Hepatocyte (in vitro differentiated cells): ENCODE measurements at regions not wholly inside any gene's neighbourhood (a gene's known extent, or its start where the extent isn't known, plus 50 kb on each side); places are given as distances from the start of the nearest gene placed in this dataset.

Experiments used
- DNase-seq: peaks from one replicate; pipeline ENCODE4 v3.0.0-alpha.2; 2016; ENCODE audit warnings: low spot score
- H2AFZ ChIP-seq: fragments of 200-600 bp; sonication (generic); 2 replicates; pipeline ENCODE4 v1.6.0; 2016; ENCODE audit warnings: antibody characterized with exemption, mild to moderate bottlenecking
- H3K27ac ChIP-seq: fragments of 200-600 bp; sonication (generic); 2 replicates; pipeline ENCODE4 v1.5.1; 2016; ENCODE audit warnings: mild to moderate bottlenecking
- H3K27me3 ChIP-seq: fragments of 200-600 bp; sonication (generic); 2 replicates; pipeline ENCODE4 v1.6.1; 2016
- H3K36me3 ChIP-seq: fragments of 200-600 bp; sonication (generic); replicated peaks from 2 replicates; pipeline ENCODE4 v1.5.1; 2016; ENCODE audit warnings: low read depth; ENCODE audit not compliant: insufficient read depth
- H3K4me1 ChIP-seq: fragments of 200-600 bp; sonication (generic); 2 replicates; pipeline ENCODE4 v1.5.1; 2016; ENCODE audit warnings: mild to moderate bottlenecking, moderate library complexity; ENCODE audit not compliant: insufficient read depth
- H3K4me2 ChIP-seq: fragments of 200-600 bp; sonication (generic); 2 replicates; pipeline ENCODE4 v1.6.0; 2016
- H3K4me3 ChIP-seq: fragments of 200-600 bp; sonication (generic); 2 replicates; pipeline ENCODE4 v1.5.1; 2016; ENCODE audit warnings: mild to moderate bottlenecking
- H3K79me2 ChIP-seq: fragments of 200-600 bp; sonication (generic); 2 replicates; pipeline ENCODE4 v1.6.0; 2017; ENCODE audit warnings: mild to moderate bottlenecking
- H3K9me2 ChIP-seq: fragments of 200-600 bp; sonication (generic); replicated peaks from 2 replicates; pipeline ENCODE4 v1.6.0; 2017; ENCODE audit warnings: mild to moderate bottlenecking; ENCODE audit not compliant: insufficient read depth
- H3K9me3 ChIP-seq: fragments of 200-600 bp; sonication (generic); 2 replicates; pipeline ENCODE4 v1.5.1; 2016; ENCODE audit warnings: low read depth, mild to moderate bottlenecking
- H4K20me1 ChIP-seq: fragments of 200-600 bp; sonication (generic); 2 replicates; pipeline ENCODE4 v1.6.0; 2016; ENCODE audit warnings: mild to moderate bottlenecking; ENCODE audit not compliant: insufficient read depth, poor library complexity, severe bottlenecking
- EZH2 ChIP-seq: fragments of 200-600 bp; sonication (generic); IDR thresholded peaks from 2 replicates; pipeline ENCODE4 v1.6.1; 2016; ENCODE audit warnings: antibody characterized with exemption, mild to moderate bottlenecking, borderline replicate concordance
- EZH2phosphoT487 ChIP-seq: fragments of 200-600 bp; sonication (generic); IDR thresholded peaks from one replicate; pipeline ENCODE4 v1.6.1; 2018; ENCODE audit warnings: antibody characterized with exemption, mild to moderate bottlenecking, low read depth, moderate library complexity; ENCODE audit not compliant: unreplicated experiment, severe bottlenecking
- WGBS: methylation state at CpG from one replicate; pipeline ENCODE4 v1.1.6; 2016; ENCODE audit warnings: low lambda C conversion rate; ENCODE audit errors: missing lambda C conversion rate; 5-methylcytosine and 5-hydroxymethylcytosine counted together
- TF ChIP-seq, protein P1 (sequence below): fragments of 200-600 bp; sonication (generic); IDR thresholded peaks from 2 replicates; pipeline ENCODE4 v1.5.1; 2016; ENCODE audit warnings: antibody characterized with exemption, mild to moderate bottlenecking; ENCODE audit not compliant: poor library complexity

DNA sequence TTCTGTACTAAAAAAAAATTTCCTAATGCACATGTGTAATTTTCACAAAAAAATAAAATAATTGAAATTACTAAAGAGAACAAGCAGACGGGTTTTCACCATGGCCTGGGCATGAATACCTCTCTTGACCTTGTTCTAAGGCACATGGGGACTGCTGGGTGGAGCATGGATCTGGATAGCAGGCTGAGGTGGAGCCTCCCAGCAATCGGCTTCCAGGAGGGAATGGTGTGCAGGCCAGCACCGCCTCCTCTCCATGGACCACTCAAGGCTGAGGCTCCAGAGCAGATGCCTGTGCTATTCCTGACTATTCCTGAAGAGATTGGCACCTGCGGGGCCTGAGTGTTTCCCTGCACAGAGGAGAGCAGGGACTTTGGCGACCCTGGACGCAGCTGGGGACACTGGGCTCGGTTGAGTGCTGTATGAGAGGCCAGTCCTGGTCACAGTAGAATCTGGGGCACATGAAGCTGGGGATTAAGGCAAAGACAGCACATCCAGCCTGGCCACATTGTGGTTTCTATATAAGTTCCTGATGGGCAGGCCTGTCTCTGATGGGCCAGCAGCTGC, 963.6 kb downstream of the BRD1 start:
- Histone ChIP-seq H3K4me1 (no peaks in the 10 kb centered on the region), H3K9me2 (no peaks in the 10 kb centered on the region), H3K9me3 (no peaks in the 10 kb centered on the region), H3K4me3 (no peak overlapping the region), H4K20me1 (no peaks in the 10 kb centered on the region), H3K79me2 (no peaks in the 10 kb centered on the region), H3K27ac (no peak overlapping the region), H3K4me2 (no peak overlapping the region), H3K27me3 (no peaks in the 10 kb centered on the region), H2AFZ (no peak overlapping the region), H3K36me3 (no peaks in the 10 kb centered on the region)
- TF ChIP-seq, protein P1, sequence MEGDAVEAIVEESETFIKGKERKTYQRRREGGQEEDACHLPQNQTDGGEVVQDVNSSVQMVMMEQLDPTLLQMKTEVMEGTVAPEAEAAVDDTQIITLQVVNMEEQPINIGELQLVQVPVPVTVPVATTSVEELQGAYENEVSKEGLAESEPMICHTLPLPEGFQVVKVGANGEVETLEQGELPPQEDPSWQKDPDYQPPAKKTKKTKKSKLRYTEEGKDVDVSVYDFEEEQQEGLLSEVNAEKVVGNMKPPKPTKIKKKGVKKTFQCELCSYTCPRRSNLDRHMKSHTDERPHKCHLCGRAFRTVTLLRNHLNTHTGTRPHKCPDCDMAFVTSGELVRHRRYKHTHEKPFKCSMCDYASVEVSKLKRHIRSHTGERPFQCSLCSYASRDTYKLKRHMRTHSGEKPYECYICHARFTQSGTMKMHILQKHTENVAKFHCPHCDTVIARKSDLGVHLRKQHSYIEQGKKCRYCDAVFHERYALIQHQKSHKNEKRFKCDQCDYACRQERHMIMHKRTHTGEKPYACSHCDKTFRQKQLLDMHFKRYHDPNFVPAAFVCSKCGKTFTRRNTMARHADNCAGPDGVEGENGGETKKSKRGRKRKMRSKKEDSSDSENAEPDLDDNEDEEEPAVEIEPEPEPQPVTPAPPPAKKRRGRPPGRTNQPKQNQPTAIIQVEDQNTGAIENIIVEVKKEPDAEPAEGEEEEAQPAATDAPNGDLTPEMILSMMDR = no peak
- no peak for TF ChIP-seq EZH2
- no peak for TF ChIP-seq EZH2phosphoT487
- no peak for DNase-seq
- WGBS = 91% methylated on average over 7 of the region's 7 CpGs

DNA sequence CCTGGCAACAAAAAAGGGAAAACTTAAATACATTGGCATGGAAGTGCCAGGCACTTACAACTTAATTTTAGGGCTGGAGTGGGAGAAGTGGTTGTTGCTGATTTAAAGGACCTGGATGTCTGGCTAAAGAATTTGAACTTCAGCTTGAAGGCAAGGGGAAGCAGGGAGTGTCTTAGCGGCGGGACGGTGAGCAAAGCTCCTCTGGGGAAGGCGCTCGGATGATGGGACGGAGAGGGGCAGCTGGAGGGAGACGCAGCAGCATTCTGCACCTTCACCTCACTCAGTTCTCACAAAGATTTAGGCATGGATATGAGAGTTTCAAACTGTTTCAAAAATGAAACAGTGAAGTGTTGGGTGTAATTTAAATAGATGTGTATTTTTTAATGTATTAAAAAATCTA, 967.1 kb downstream of the BRD1 start:
- DNase-seq = no peak
- 84% methylated on average over 7 of the region's 7 CpGs for WGBS
- H3K4me2 ChIP-seq = no peak overlapping the region
- no peaks in the 10 kb centered on the region for H3K4me1 ChIP-seq
- H3K27me3 ChIP-seq = no peaks in the 10 kb centered on the region
- no peaks in the 10 kb centered on the region for H3K79me2 ChIP-seq
- H2AFZ ChIP-seq = no peak overlapping the region
- no peak overlapping the region for H3K27ac ChIP-seq
- H3K9me2 ChIP-seq = no peaks in the 10 kb centered on the region
- no peaks in the 10 kb centered on the region for H3K36me3 ChIP-seq
- TF ChIP-seq, protein P1 = no peak
- TF ChIP-seq EZH2 (no peak), EZH2phosphoT487 (no peak)
- H3K4me3 ChIP-seq = no peak overlapping the region
- H4K20me1 ChIP-seq = no peaks in the 10 kb centered on the region
- H3K9me3 ChIP-seq = no peaks in the 10 kb centered on the region

DNA sequence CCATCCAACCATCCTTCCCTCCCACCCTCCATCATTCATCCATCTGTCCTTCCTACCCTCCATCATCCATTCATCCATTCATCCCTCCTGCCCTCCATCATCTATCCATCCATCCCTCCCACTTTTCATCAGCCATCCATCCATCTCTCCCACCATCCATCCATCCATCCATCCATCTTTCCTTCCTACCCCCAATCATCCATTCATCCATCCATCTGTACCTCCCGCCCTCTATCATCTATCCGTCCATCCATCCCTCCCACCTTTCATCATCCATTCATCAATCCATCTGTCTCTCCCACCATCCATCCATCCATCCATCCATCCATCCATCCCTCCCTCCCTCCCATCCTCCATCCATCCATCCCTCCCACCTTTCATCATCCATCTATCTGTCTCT, 968.8 kb downstream of the BRD1 start:
- H2AFZ ChIP-seq = no peak overlapping the region
- no peak overlapping the region for H3K4me2 ChIP-seq
- TF ChIP-seq EZH2phosphoT487 (no peak), EZH2 (no peak)
- TF ChIP-seq, protein P1 = no peak
- WGBS = 100% methylated on average over 1 of the region's 2 CpGs
- H3K27me3 ChIP-seq = no peaks in the 10 kb centered on the region
- no peaks in the 10 kb centered on the region for H3K36me3 ChIP-seq
- no peak overlapping the region for H3K27ac ChIP-seq
- no peak for DNase-seq
- no peaks in the 10 kb centered on the region for H3K4me1 ChIP-seq
- no peaks in the 10 kb centered on the region for H3K79me2 ChIP-seq
- no peaks in the 10 kb centered on the region for H4K20me1 ChIP-seq
- no peaks in the 10 kb centered on the region for H3K9me3 ChIP-seq
- H3K9me2 ChIP-seq = no peaks in the 10 kb centered on the region
- H3K4me3 ChIP-seq = no peak overlapping the region

DNA sequence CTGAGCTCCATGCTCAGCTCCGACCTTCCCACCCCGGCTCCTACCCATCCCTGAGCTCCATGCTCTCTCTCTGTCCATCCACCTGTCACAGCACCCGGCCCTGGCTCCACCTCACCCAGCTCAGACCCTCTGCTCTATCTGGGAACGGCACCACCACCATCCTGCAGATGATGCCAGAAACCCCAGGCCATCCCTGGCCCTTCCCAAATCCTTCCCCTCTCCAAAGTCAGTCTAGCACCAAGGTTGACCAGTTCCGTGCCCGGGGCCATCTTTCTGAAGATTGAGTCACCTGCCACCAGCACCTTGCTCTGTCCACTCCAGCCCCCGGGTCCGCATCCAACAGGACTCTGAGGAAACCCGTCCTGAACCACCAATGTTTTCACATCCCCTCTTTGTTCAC, 969.6 kb downstream of the BRD1 start:
- Histone ChIP-seq H4K20me1 (no peaks in the 10 kb centered on the region), H3K27me3 (no peaks in the 10 kb centered on the region), H3K27ac (no peak overlapping the region), H3K36me3 (no peaks in the 10 kb centered on the region), H3K79me2 (no peaks in the 10 kb centered on the region), H3K9me2 (no peaks in the 10 kb centered on the region), H3K9me3 (no peaks in the 10 kb centered on the region), H2AFZ (no peak overlapping the region), H3K4me3 (no peak overlapping the region), H3K4me1 (no peaks in the 10 kb centered on the region), H3K4me2 (no peak overlapping the region)
- no peak for DNase-seq
- no peak for TF ChIP-seq EZH2
- TF ChIP-seq, protein P1 = no peak
- no peak for TF ChIP-seq EZH2phosphoT487
- 92% methylated on average over 9 of the region's 9 CpGs for whole genome bisulfite sequencing
